NCI-H2029 (cell line): ENCODE measurements at regions not wholly inside any gene's neighbourhood (a gene's known extent, or its start where the extent isn't known, plus 50 kb on each side); places are given as distances from the start of the nearest gene placed in this dataset.

ENCODE experiments used
- DNase-seq: peaks from one replicate; lab custom pipeline; 2025; lab: John Stamatoyannopoulos, UW

DNA sequence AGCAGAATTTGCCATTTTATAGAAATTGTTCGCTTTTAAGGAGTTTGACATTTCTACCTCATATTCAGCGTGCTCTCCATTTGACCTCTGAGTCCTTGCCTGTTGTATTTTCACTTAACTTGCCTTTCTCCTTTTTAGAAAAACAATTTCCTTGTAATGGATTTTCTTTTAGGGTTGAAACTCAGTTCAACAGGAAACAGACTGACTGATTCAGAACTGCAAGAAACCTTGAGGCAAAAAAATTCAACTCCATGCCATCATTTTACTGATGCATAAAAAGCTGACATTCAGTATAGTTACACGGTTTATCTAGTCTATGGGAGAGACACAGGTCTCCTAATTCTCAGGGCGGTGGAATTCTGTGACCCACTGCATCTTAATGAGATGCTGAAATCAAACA, 59.8 kb downstream of the MRPS30 start:
- no peak for DNase-seq

DNA sequence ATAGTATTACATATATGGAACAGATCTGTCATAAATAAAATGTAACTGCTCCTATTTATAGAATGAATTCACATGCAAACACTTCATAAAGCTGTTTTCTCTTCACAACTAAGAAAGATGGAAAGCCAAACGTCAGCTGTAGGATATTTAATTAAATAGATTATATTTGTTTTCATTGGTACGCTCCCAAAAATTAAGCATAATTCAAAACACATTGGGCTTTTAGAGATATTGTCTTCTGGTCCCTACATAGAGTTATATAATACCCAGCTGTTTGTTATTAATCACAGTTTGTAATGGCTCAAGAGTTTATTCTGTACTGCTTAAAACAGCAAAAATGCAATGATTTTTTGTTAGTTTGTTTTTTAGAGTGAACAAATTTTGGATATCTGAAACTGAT, 61.2 kb downstream of the MRPS30 start:
- no peak for DNase-seq

DNA sequence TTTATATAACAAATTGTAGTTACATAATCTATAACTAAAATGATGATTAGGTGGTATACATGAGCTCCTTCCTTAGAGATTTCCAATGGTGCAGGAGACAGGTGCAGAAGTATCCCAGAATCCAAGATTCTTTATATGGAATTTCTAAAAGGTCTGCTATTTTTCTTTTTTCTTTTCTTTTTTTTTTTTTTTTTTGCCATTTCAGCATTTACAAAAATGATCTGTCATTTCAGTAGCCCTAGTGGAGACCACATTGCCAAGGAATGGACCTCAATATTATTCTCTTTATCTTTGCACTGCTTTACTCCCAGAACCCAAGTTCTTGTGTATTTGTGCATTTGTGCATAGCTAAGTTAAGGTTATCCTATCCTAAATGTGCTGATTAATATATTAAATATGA, 61.7 kb downstream of the MRPS30 start:
- no peak for DNase-seq

DNA sequence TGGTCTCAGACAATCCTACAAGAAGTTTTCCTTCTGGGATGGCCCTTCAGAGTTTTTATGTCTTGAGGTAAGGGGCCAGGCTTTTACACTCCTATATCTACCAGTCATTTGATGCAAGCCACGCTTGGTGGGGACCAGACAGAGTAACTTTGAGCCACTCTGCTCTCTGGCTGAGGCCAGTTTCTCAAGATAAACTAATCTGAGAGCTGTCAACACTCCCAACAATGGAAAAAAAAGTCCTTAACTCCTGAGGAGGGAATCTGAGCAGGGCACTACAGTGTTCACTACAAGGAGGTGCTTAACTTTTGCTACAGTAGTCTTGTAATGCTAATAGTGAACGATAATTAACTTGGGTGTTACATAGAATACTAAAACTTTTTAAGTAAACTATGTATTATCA, 62.7 kb downstream of the MRPS30 start:
- DNase-seq = no peak

DNA sequence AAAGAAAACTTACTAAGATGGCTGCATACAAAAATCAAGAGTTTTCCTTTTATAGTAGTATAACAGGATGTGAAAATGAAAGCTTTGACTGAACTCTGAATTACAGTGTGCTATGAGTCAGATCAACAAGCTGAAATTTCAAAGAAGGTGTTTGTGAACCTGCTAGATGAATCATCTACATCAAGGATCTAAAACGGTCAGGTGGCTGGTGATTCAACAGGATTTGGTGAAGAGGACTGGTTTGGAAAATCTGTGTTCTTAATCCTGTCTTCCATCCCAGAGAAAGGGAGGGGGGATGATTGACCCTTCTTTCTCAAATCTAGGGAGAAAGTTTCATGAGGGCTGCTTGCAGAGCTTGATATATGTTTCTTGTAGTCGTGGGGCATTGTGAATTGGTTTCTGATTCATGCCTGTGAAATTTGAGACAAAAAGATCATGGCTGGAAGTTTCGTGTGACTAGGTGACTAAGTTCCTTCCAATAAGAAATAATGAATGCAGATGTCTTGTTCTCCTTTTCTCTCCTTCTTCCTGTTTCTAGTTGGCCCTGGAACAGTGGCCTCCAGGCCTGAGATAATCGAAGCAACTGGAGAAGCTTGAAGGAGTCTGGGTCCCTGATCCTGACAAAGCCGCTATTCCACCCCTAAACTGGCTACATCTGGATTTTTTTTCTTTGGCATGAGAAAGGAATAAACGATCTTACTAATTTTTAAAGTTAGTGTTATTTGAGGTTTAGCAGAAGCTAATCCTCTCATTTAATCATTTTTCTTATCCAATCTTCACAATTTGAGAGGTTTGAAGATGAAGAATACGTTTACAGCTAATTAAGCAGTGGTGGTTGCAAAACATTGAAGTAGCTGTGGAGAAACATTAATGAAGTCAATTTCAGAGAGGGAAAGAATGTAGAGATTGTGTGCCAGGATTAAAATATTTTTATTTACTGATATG, 67.2 kb downstream of the MRPS30 start:
- no peak for DNase-seq

DNA sequence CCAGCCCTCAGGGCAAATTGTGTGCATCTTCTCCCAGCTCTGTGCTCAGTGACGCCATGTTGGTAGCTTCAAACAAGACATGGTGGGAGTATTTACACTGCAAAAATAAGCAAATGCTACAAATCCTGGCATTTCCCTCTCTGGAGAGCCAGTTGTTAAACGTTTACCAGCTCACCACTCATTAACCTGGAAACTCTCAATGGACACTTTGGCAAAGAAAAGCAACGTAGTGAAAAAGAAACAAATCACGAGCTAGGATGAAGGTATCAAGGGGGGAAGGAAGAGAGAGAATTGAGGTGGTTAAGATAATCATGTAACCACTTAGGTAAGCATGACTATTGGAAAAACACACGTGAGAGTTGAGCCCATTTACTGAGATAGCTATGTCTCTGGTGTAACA, 72.5 kb downstream of the MRPS30 start:
- DNase-seq = no peak

DNA sequence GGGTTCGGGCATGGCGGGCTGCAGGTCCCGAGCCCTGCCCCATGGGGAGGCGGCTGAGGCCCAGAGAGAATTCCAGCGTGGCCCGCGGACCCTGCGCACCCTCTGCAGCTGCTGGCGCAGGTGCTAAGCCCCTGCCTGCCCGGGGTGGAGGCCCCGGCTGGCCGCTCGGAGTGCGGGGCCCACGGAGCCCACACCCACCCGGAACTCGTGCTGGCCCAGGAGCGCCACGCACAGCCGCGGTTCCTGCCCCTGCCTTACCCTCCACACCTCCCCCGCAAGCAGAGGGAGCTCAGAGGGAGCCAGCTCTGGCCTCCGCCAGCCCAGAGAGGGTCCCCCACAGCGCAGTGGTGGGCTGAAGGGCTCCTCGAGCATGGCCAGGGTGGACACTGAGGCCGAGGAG, 75.3 kb downstream of the MRPS30 start:
- DNase-seq = no peak

DNA sequence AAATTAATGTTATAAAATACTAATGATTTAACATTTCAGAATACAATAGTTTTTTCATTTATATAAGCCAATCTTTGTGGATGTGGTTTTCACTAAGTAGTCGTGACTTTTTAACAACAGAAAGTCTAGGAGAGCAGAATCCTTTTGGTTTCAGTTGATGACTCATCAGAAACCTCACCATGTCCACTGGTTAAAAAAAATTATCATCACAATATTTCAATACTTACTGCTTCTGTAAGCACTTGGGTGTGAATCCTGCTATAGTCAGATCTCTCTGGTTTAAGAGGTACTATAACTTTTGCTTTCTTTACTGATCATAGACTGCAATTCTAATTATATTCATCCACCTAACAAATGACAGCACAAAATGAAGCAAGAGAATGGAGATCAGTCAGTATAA, 77.2 kb downstream of the MRPS30 start:
- no peak for DNase-seq

DNA sequence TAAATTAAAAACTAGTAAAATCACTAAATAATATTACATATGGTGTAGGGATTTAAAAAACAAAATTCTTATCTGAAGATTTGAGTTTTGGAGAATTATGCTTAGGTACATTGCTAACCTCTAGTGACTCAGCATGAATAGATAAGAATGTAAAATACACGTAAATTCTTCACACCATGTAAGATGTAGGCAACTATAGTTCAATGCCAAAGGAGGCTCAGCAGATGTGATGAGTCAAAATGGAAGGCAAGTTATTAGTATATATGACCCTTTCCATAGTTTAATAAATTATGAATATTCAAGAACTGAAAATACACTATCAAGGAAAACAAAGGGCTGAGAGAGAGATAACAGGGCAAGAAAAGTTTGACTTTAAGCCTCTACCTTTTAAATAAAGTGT, 79.0 kb downstream of the MRPS30 start:
- DNase-seq = no peak

DNA sequence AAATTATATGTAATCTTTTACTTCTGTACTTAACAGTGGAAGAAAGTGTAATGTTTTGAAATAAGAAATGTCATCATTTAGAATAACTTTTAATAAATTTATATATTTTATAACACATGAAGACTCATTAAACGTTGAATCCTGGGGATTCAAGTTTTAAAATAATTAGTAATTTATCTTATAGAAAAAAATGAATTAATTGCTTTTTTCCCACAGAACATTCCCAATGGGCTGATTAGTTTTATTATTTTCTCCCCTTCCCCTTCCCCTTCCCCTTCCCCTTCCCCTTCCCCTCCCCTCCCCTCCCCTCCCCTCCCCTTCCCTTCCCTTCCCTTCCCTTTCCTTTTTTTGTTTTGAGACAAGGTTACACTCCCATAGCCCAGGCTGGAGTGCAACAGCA, 79.7 kb downstream of the MRPS30 start:
- DNase-seq = no peak

DNA sequence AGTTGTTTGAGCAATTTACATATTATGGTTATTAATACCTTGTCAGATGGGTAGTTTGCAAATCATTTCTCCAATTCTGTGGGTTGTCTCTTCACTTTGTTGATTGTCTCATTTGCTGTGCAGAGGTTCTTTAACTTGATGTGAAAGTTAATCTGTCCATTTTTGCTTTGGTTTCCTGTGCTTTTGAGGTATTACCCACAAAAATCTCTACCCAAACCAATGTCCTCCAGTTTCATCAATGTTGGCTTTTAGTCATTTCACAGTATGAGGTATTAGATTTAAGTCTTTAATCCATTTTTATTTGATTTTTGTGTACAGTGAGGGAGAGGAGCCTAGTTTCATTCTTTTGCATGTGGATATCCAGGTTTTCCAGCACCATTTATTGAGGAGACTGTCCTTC, 82.4 kb downstream of the MRPS30 start:
- DNase-seq = no peak

DNA sequence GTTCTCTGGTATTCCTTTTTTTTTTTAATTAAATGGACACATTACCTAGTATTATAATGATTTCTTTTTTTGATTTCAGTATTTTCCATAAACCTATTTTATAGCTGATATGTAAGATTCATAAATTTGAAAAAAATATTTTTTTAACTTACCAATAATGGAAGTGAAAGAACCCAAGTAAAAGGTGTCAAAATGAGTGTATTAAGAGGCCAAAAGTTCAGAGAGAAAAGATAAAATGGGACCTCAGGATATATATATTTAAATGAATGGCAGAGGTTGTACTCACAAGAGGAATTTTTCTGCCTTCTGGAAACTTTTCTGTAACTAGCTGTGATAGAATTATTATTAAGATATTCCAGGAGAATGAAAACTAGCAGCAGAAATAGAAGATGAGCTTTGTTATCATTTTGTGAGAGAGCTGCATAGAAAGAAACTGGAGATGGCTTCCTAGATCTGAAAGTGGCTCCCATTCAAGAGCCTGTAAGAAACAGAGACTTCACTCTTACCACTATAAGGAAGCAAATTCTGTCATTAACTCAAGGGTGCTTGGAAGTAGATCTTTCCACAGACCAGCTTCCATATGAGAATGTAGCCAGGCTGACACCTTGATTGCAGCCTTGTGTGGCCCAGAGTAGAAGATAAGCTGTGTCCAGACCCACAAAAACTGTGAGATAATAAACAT, 91.7 kb downstream of the MRPS30 start:
- no peak for DNase-seq

DNA sequence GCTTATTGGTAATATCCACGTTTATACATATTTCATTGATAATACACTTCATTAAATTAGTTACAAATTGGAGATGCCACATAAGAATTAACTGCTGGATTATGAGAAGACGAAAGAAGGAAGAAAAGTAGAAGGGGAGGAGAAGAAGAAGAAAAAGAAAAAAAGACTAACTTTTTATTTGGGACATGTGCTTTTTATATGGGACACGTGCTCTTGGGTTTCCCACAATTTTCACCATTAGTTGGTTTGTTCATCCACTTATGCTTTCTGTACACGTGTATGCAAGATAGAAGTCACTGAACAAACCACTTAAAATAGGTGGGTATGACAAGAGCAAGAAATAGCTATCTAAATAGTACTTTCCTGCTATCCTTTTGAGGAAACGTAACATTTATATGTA, 98.6 kb downstream of the MRPS30 start:
- DNase-seq = no peak

DNA sequence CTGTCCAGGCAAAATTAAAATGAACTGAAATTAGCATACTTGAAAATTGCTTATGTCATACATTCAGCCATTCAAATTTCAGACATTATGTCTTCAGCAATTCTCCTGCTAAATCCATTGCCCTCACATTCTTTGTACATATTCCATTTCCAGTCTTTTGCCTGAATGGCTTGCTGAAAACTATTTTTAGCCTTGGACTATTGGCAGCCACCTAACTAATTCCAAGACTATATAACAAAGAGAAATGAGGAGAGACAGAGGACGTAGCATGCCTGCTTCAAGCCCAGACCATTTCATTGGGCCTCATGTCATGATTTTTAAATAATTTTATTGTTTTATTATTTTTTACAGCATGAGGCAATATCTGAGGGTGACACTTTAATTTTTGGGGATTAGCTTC, 100.3 kb downstream of the MRPS30 start:
- DNase-seq = no peak

DNA sequence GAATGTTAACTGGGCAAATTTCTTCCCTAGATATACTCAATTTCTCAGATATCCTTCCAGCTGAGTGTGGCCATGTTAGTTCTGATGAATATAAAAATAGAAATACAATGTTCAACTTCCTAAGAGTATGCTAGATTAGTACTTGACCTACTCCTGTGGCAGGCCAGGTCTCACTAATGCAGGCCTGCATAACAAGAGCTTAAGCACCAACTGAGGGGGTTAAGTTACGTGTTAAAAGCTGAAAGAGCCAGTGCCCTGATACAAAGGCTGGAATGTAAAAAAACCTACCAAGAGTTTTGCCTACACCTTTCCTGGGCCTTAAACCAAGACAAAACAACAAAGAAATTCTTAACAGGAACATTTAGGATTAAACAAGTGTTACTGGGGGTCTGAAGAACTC, 102.8 kb downstream of the MRPS30 start:
- no peak for DNase-seq

DNA sequence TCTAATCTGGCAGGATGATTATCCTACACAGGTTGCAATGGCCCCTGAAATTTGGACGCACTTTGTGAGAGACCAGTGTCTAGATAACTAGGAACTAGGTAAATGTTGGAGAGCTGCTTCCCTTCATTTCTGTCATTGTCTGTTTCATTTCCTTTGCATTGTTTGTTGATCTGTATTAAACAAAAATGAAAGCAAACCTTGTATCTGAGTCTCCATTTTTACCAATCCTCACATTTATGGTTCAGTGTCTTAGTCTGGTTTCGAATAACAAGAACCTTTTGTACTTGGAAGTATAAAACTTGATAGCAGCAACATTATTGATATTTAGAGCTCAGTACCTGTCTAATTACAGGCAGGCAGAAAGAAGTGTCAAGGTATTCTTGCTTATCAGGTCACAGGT, 105.5 kb downstream of the MRPS30 start:
- no peak for DNase-seq

DNA sequence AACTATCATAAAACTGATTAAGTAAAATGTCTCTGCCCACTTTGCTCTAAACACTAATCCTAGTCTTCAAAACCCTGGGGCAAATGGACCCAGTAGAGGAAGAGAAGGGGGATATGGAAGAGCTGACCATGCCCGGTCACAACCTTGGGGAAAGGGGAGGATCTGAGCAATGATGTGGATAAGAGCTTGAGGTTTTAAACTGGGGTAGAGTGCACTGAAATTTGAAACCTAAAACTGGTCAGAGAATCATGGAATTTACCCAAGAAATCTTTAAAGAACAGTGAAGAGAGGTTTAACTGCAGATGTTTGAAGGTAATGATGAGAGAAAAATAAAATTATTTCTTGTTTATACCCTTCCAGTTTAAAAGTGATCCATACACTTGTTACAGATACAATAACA, 110.8 kb downstream of the MRPS30 start:
- no peak for DNase-seq

DNA sequence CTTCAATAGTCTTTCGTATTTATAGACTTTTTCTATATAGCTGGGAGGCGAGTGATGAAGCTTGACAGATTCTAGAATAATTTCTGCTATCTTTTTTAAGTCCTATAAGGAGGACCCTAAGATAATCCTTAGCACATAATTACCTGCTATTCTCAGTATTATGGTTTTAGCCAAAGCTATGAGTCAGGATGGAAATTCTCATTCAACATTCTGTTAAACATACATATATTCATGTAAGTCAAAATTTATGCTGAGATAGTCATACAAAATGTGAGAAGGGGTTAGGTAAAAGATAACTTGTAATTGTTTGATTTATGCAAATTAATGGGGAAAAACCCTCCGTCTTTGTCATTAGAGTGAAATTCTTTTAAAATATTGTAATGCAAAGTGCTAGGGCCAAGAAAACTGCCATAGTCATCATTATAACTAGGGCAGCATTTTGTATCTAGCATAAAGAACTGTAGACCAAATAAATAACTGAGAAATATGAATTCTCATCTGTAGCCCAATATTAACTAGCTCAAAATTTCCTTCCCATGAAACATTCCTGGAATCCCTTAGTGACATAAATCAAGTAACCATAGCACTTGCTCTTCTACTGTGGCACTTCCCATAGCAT, 118.5 kb downstream of the MRPS30 start:
- DNase-seq = no peak

DNA sequence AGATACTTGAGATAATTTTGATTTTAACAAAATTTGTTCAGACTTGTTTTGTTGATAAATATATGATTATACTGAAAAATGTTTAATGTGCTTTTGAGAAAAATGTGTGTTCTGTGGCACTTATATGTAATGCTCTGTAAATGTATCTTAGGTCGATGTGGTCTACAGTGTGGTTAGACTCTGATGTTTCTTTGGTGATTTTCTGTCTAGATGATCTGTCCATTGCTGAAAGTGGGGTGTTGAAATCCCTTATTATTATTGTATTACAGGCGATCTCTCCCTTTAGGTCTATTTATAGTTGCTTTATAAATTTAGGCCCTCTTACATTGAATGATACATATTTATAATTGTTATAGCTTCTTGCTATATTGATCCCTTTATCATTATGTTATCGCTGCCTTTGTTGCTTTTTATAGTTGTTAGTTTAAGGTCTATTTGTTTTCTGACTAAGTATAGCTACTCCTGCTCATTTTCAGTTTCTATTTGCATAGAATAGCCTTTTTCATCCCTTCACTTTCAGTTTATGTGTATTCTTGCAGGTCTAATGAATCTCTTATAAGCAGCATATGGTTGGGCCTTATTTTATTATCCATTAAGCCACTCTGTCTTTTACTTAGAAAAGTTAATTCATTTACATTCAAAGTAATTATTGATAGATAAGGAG, 124.3 kb downstream of the MRPS30 start:
- no peak for DNase-seq

DNA sequence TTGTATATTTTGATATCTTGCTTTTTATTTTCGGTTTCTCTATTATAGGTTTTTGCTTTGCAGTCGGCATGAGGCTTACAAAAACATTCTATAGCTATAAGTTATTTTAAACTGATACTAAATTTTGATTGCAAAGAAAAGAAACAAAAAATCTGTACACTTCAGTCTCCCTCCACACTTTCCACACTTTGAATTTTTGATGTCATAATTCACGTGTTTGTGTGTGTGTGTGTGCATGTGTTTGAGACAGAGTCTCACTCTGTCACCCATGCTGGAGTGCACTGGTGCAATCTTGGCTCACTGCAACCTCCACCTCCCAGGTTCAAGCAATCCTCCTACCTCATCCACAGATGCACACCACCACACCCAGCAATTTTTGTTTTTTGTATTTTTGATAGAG, 124.9 kb downstream of the MRPS30 start:
- DNase-seq = no peak

DNA sequence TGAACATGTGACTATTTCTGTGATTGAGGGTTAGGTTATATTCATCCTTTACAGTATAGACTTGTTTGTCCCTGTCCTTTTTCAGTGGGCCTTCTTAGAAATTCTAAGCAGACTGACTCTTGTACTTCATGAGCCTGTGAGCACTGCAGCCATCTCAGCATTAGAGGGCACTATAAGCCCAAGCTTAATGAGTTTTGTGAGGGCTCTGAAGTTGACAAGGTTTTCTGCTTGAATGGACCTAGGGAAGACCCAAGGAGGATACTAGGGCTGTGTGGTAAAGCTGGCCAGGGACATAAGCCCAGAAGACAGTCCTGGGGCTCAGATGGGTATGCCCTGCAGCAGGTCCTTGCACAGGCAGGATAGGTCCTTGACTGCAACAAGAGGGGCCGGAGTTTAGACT, 126.5 kb downstream of the MRPS30 start:
- DNase-seq = no peak

DNA sequence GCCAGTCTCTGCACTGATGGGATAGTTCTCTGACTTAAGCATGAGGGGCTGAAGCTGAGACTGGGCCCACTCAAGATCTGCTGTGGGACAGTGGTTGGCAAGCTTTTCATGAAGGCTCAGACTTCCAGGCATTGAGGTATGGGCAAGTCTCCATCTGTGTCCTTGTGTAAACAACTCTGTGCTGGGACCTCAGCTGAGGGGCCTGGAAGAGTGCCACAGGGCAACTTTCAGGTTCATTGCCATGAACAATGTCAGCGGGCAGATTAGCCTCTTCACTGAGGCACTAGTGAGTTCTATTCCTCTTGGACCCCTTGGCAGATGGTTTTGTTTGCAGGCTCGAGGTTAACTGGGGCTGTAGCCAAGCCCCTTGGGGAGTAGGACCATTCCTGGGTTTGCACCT, 127.1 kb downstream of the MRPS30 start:
- no peak for DNase-seq
